OCI-LY3 (cell line): ENCODE measurements at regions not wholly inside any gene's neighbourhood (a gene's known extent, or its start where the extent isn't known, plus 50 kb on each side); places are given as distances from the start of the nearest gene placed in this dataset.

Source experiments
- CTCF ChIP-seq: fragments of 200-600, 300-600 bp; sonication (generic); IDR thresholded peaks from 2 replicates; pipeline ENCODE4 v1.5.1; 2014; ENCODE audit warnings: antibody characterized with exemption, low read length, low read depth
- EZH2phosphoT487 ChIP-seq: fragments of 200-600 bp; shearing (Covaris generic); IDR thresholded peaks from 2 replicates; pipeline ENCODE4 v1.6.1; 2018; ENCODE audit warnings: antibody characterized with exemption, mixed run types, low read depth

- TF ChIP-seq CTCF (no peak), EZH2phosphoT487 (no peak)
Measured at GRCh38 chr1:185585770-185586169, 148.4 kb upstream of the HMCN1 start.
